ENCODE measurements at regions not wholly inside any gene's neighbourhood (a gene's known extent, or its start where the extent isn't known, plus 50 kb on each side); places are given as distances from the start of the nearest gene placed in this dataset.

- ChIA-PET CTCF (no interaction called here), POLR2A (no interaction called here)
Observed at GRCh38 chr9:10753474-10753873, 140.7 kb upstream of the PTPRD start.

More at GRCh38 chr9:10753474-10753873, 140.7 kb upstream of the PTPRD start:
- Histone ChIP-seq H3K9me3 (ENCODE audit: control insufficient read depth, insufficient read depth, low read depth, low read length) (no peaks in the 10 kb centered on the region), H3K36me3 (ENCODE audit: control insufficient read depth in 2 of 2, insufficient read depth in 1 of 2, low read length in 2 of 2) (no peaks in the 10 kb centered on the region), H3K4me3 (ENCODE audit: low read depth, low read length) (no peak overlapping the region), H3K4me1 (ENCODE audit: control insufficient read depth, insufficient read depth, low read length) (no peaks in the 10 kb centered on the region), H3K27ac (ENCODE audit: extremely low read depth, low read depth, low read length) (no peak overlapping the region)
- TF ChIP-seq ZNF791 (tag by site-specific recombination; IDR thresholded peaks at IDR 0.05) = no peak
- no peak for TF ChIP-seq ZNF114 (tag by site-specific recombination; IDR thresholded peaks at IDR 0.05)
- TF ChIP-seq REPIN1 (tag by site-specific recombination; IDR thresholded peaks at IDR 0.05; ENCODE audit: low read depth) = no peak
- no peak for TF ChIP-seq ZNF174 (tag by site-specific recombination; IDR thresholded peaks at IDR 0.05)
- TF ChIP-seq ZNF600 (tag by site-specific recombination; IDR thresholded peaks at IDR 0.05) = no peak
- TF ChIP-seq, protein P1, sequence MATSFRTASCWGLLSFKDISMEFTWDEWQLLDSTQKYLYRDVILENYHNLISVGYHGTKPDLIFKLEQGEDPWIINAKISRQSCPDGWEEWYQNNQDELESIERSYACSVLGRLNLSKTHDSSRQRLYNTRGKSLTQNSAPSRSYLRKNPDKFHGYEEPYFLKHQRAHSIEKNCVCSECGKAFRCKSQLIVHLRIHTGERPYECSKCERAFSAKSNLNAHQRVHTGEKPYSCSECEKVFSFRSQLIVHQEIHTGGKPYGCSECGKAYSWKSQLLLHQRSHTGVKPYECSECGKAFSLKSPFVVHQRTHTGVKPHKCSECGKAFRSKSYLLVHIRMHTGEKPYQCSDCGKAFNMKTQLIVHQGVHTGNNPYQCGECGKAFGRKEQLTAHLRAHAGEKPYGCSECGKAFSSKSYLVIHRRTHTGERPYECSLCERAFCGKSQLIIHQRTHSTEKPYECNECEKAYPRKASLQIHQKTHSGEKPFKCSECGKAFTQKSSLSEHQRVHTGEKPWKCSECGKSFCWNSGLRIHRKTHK (tag by site-specific recombination; IDR thresholded peaks at IDR 0.05) = no peak
- TF ChIP-seq KLF9 (tag by site-specific recombination; IDR thresholded peaks at IDR 0.05; ENCODE audit: low read depth) = no peak
- no peak for TF ChIP-seq ZNF549 (tag by site-specific recombination; IDR thresholded peaks at IDR 0.05)
- no peak for TF ChIP-seq ZNF18 (tag by site-specific recombination; IDR thresholded peaks at IDR 0.05)
- TF ChIP-seq, protein P2, sequence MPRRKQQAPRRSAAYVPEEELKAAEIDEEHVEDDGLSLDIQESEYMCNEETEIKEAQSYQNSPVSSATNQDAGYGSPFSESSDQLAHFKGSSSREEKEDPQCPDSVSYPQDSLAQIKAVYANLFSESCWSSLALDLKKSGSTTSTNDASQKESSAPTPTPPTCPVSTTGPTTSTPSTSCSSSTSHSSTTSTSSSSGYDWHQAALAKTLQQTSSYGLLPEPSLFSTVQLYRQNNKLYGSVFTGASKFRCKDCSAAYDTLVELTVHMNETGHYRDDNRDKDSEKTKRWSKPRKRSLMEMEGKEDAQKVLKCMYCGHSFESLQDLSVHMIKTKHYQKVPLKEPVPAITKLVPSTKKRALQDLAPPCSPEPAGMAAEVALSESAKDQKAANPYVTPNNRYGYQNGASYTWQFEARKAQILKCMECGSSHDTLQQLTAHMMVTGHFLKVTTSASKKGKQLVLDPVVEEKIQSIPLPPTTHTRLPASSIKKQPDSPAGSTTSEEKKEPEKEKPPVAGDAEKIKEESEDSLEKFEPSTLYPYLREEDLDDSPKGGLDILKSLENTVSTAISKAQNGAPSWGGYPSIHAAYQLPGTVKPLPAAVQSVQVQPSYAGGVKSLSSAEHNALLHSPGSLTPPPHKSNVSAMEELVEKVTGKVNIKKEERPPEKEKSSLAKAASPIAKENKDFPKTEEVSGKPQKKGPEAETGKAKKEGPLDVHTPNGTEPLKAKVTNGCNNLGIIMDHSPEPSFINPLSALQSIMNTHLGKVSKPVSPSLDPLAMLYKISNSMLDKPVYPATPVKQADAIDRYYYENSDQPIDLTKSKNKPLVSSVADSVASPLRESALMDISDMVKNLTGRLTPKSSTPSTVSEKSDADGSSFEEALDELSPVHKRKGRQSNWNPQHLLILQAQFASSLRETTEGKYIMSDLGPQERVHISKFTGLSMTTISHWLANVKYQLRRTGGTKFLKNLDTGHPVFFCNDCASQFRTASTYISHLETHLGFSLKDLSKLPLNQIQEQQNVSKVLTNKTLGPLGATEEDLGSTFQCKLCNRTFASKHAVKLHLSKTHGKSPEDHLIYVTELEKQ (tag by site-specific recombination; IDR thresholded peaks at IDR 0.05; ENCODE audit: borderline replicate concordance) = no peak
- no peak for TF ChIP-seq ZNF138 (tag by site-specific recombination; IDR thresholded peaks at IDR 0.05; ENCODE audit: borderline replicate concordance)
- TF ChIP-seq ZNF2 (tag by site-specific recombination; IDR thresholded peaks at IDR 0.05) = no peak
- TF ChIP-seq, protein P3, sequence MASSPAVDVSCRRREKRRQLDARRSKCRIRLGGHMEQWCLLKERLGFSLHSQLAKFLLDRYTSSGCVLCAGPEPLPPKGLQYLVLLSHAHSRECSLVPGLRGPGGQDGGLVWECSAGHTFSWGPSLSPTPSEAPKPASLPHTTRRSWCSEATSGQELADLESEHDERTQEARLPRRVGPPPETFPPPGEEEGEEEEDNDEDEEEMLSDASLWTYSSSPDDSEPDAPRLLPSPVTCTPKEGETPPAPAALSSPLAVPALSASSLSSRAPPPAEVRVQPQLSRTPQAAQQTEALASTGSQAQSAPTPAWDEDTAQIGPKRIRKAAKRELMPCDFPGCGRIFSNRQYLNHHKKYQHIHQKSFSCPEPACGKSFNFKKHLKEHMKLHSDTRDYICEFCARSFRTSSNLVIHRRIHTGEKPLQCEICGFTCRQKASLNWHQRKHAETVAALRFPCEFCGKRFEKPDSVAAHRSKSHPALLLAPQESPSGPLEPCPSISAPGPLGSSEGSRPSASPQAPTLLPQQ (tag by site-specific recombination; IDR thresholded peaks at IDR 0.05) = no peak
- no peak for TF ChIP-seq ZNF311 (tag by site-specific recombination; IDR thresholded peaks at IDR 0.05; ENCODE audit: borderline replicate concordance)
- no peak for TF ChIP-seq IKZF3 (tag by site-specific recombination; IDR thresholded peaks at IDR 0.05)
- TF ChIP-seq ZNF514 (tag by site-specific recombination; IDR thresholded peaks at IDR 0.05) = no peak
- no peak for TF ChIP-seq TCF7L2 (IDR thresholded peaks at IDR 0.05; ENCODE audit: borderline replicate concordance, low read depth, low read length)
- TF ChIP-seq, protein P4, sequence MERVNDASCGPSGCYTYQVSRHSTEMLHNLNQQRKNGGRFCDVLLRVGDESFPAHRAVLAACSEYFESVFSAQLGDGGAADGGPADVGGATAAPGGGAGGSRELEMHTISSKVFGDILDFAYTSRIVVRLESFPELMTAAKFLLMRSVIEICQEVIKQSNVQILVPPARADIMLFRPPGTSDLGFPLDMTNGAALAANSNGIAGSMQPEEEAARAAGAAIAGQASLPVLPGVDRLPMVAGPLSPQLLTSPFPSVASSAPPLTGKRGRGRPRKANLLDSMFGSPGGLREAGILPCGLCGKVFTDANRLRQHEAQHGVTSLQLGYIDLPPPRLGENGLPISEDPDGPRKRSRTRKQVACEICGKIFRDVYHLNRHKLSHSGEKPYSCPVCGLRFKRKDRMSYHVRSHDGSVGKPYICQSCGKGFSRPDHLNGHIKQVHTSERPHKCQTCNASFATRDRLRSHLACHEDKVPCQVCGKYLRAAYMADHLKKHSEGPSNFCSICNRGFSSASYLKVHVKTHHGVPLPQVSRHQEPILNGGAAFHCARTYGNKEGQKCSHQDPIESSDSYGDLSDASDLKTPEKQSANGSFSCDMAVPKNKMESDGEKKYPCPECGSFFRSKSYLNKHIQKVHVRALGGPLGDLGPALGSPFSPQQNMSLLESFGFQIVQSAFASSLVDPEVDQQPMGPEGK (tag by site-specific recombination; IDR thresholded peaks at IDR 0.05) = no peak
- TF ChIP-seq, protein P5, sequence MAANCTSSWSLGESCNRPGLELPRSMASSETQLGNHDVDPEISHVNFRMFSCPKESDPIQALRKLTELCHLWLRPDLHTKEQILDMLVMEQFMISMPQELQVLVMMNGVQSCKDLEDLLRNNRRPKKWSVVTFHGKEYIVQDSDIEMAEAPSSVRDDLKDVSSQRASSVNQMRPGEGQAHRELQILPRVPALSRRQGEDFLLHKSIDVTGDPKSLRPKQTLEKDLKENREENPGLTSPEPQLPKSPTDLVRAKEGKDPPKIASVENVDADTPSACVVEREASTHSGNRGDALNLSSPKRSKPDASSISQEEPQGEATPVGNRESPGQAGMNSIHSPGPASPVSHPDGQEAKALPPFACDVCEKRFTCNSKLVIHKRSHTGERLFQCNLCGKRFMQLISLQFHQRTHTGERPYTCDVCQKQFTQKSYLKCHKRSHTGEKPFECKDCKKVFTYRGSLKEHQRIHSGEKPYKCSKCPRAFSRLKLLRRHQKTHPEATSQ (tag by site-specific recombination; IDR thresholded peaks at IDR 0.05) = no peak

Data from HEK293 (cell line).